Karpas-422 (cell line): ENCODE measurements at regions not wholly inside any gene's neighbourhood (a gene's known extent, or its start where the extent isn't known, plus 50 kb on each side); places are given as distances from the start of the nearest gene placed in this dataset.
"Not testable (repeated sequence)": the region's sequence is repeated elsewhere in the genome, so short reads cannot be mapped to it uniquely, and the experiment has no call there.

Source experiments
- DNase-seq: peaks from one replicate; pipeline ENCODE4 v3.0.0-alpha.2; 2015
- H2AFZ ChIP-seq: fragments of 200-600 bp; sonication (generic); 2 replicates; pipeline ENCODE4 v1.6.1; 2014; ENCODE audit warnings: antibody characterized with exemption, low read length, mixed read lengths
- H3K27ac ChIP-seq: fragments of 200-600 bp; sonication (generic); 2 replicates; pipeline ENCODE4 v1.5.1; 2014; ENCODE audit warnings: mild to moderate bottlenecking, low read length, moderate library complexity
- H3K27me3 ChIP-seq: fragments of 200-600 bp; sonication (generic); 2 replicates; pipeline ENCODE4 v1.6.1; 2014; ENCODE audit warnings: low read length, mixed read lengths
- H3K36me3 ChIP-seq: fragments of 200-600 bp; sonication (generic); 2 replicates; pipeline ENCODE4 v1.6.1; 2014; ENCODE audit warnings: low read length, mixed read lengths; ENCODE audit not compliant: insufficient read depth
- H3K4me1 ChIP-seq: fragments of 200-600 bp; sonication (generic); 2 replicates; pipeline ENCODE4 v1.6.1; 2014; ENCODE audit warnings: mild to moderate bottlenecking, low read length, mixed read lengths
- H3K4me2 ChIP-seq: fragments of 200-600 bp; sonication (generic); 2 replicates; pipeline ENCODE4 v1.6.1; 2014; ENCODE audit warnings: low read length, low read depth, mild to moderate bottlenecking; ENCODE audit not compliant: poor library complexity, severe bottlenecking
- H3K4me3 ChIP-seq: fragments of 200-600 bp; sonication (generic); 2 replicates; pipeline ENCODE4 v1.5.1; 2014; ENCODE audit warnings: mild to moderate bottlenecking, antibody characterized with exemption, low read length, mixed read lengths
- H3K79me2 ChIP-seq: fragments of 200-600 bp; sonication (generic); 2 replicates; pipeline ENCODE4 v1.6.1; 2014; ENCODE audit warnings: mild to moderate bottlenecking, low read length, mixed read lengths
- H3K9ac ChIP-seq: fragments of 200-600 bp; sonication (generic); 2 replicates; pipeline ENCODE4 v1.6.0; 2014; ENCODE audit warnings: low read length
- H3K9me2 ChIP-seq: fragments of 200-600 bp; sonication (generic), shearing (Covaris generic); replicated peaks from 2 replicates; pipeline ENCODE4 v1.6.0; 2014; ENCODE audit warnings: mild to moderate bottlenecking, low read length, moderate library complexity; ENCODE audit not compliant: insufficient read depth
- H3K9me3 ChIP-seq: fragments of 300-700, 200-600 bp; sonication (generic); 2 replicates; pipeline ENCODE4 v1.6.1; 2014; ENCODE audit warnings: low read length, mixed read lengths
- H4K20me1 ChIP-seq: fragments of 200-600 bp; sonication (generic); 2 replicates; pipeline ENCODE4 v1.6.1; 2014; ENCODE audit warnings: mild to moderate bottlenecking, antibody characterized with exemption, low read length, low read depth; ENCODE audit not compliant: insufficient read depth

GRCh38 chr14:106764968-106765369 is 1238.6 kb downstream of the TMEM121 start:
- H2AFZ ChIP-seq, H3K4me3 ChIP-seq, H3K36me3 ChIP-seq, H3K4me1 ChIP-seq, H3K9ac ChIP-seq, H3K79me2 ChIP-seq, H3K27me3 ChIP-seq, DNase-seq, H3K9me3 ChIP-seq, H3K4me2 ChIP-seq, H3K27ac ChIP-seq, H4K20me1 ChIP-seq, H3K9me2 ChIP-seq: not testable (repeated sequence)

GRCh38 chr14:106766145-106766544 is 1239.8 kb downstream of the TMEM121 start:
- H3K9me3 ChIP-seq: no peaks in the 10 kb centered on the region
- H3K27ac ChIP-seq: no peak overlapping the region
- H3K27me3 ChIP-seq: no peaks in the 10 kb centered on the region
- no peak overlapping the region for H3K4me2 ChIP-seq
- H3K4me1 ChIP-seq: peaks cover 5% of the 10 kb centered on the region
- no peaks in the 10 kb centered on the region for H3K9me2 ChIP-seq
- no peak overlapping the region for H3K4me3 ChIP-seq
- H2AFZ ChIP-seq: no peak overlapping the region
- H4K20me1 ChIP-seq: no peaks in the 10 kb centered on the region
- no peak for DNase-seq
- no peaks in the 10 kb centered on the region for H3K79me2 ChIP-seq
- H3K9ac ChIP-seq: no peak overlapping the region
- H3K36me3 ChIP-seq: no peaks in the 10 kb centered on the region

GRCh38 chr14:106766551-106767277 is 1240.3 kb downstream of the TMEM121 start:
- H3K4me2 ChIP-seq, DNase-seq, H3K36me3 ChIP-seq: not testable (repeated sequence)

GRCh38 chr14:106768230-106768629 is 1241.8 kb downstream of the TMEM121 start:
- not testable (repeated sequence) for H3K9me3 ChIP-seq, H3K4me3 ChIP-seq, H3K4me1 ChIP-seq, H3K9ac ChIP-seq, H3K4me2 ChIP-seq, H3K9me2 ChIP-seq, DNase-seq, H2AFZ ChIP-seq, H3K27ac ChIP-seq, H3K36me3 ChIP-seq, H3K27me3 ChIP-seq, H3K79me2 ChIP-seq, H4K20me1 ChIP-seq

More at GRCh38 chr14:106766551-106767277, 1240.3 kb downstream of the TMEM121 start:
- H3K79me2 ChIP-seq, H3K9ac ChIP-seq, H3K4me3 ChIP-seq, H3K9me2 ChIP-seq, H4K20me1 ChIP-seq, H2AFZ ChIP-seq, H3K27ac ChIP-seq, H3K27me3 ChIP-seq, H3K4me1 ChIP-seq, H3K9me3 ChIP-seq: not testable (repeated sequence)

- H3K9me2 ChIP-seq, H3K79me2 ChIP-seq, H4K20me1 ChIP-seq, H3K4me3 ChIP-seq, H3K9me3 ChIP-seq, H2AFZ ChIP-seq, H3K36me3 ChIP-seq, H3K4me2 ChIP-seq, DNase-seq, H3K4me1 ChIP-seq, H3K9ac ChIP-seq, H3K27me3 ChIP-seq, H3K27ac ChIP-seq: not testable (repeated sequence)
Measured at GRCh38 chr14:106768972-106769700, 1242.8 kb downstream of the TMEM121 start.

DNA sequence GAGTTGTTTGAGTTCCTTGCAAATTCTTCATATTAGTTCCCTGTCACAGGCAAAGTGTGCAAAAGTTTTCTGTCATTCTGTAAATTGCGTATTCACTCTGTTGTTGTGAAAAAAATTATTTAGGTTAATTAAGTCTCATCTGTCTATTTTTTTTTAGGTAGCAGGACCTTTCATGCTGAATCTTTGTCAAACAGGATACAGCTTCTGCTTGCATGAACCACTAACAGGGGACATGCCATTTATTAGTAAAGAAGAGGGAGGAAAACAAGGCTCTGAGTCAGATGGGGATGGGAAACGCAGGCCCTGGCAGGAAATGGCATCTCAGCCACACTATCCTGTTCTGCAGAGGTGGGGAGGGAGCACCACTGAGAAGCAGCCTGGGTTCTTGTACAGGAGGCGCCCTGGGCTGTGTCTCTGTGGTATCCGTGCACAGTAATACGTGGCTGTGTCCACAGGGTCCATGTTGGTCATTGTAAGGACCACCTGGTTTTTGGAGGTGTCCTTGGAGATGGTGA is 1243.8 kb downstream of the TMEM121 start:
- H3K9ac ChIP-seq, H3K9me3 ChIP-seq, H3K4me3 ChIP-seq, H3K27me3 ChIP-seq, H3K9me2 ChIP-seq, H3K4me1 ChIP-seq, H3K36me3 ChIP-seq, H2AFZ ChIP-seq, DNase-seq, H3K27ac ChIP-seq, H4K20me1 ChIP-seq, H3K4me2 ChIP-seq, H3K79me2 ChIP-seq: not testable (repeated sequence)

DNA sequence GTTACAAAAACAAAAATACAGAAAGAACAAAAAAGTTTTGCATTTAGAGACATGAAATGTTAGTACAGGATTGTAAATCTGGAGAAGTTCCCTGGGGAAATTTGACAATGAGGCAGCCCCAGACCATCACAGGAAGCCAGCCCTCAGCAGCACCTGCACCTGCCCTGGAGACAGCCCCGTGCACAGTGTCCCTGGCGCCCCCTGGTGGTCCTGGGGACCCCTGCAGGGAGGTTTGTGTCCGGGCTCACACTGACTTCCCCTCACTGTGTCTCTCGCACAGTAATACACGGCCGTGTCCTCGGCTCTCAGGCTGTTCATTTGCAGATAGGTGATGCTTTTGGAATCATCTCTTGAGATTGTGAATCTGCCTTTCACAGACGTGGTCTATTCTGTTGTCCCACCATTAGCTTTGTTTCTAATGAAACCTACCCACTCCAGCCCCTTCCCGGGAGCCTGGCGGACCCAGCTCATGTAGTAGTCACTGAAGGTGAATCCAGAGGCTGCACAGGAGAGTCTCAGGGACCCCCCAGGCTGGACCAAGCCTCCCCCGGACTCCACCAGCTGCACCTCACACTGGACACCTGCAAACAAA is 1248.6 kb downstream of the TMEM121 start:
- not testable (repeated sequence) for H3K4me3 ChIP-seq, H3K79me2 ChIP-seq, H3K4me1 ChIP-seq, H3K27ac ChIP-seq, H4K20me1 ChIP-seq, H3K36me3 ChIP-seq, H3K9me2 ChIP-seq, H3K9ac ChIP-seq, H3K27me3 ChIP-seq, H3K4me2 ChIP-seq, DNase-seq, H2AFZ ChIP-seq, H3K9me3 ChIP-seq

GRCh38 chr14:106776395-106776983 is 1250.1 kb downstream of the TMEM121 start:
- H3K79me2 ChIP-seq: no peaks in the 10 kb centered on the region
- H3K4me2 ChIP-seq: no peak overlapping the region
- no peak overlapping the region for H3K27ac ChIP-seq
- DNase-seq: no peak
- no peak overlapping the region for H3K4me3 ChIP-seq
- no peaks in the 10 kb centered on the region for H3K9me3 ChIP-seq
- H3K36me3 ChIP-seq: no peaks in the 10 kb centered on the region
- no peaks in the 10 kb centered on the region for H3K4me1 ChIP-seq
- no peak overlapping the region for H3K9ac ChIP-seq
- H2AFZ ChIP-seq: no peak overlapping the region
- no peaks in the 10 kb centered on the region for H3K9me2 ChIP-seq
- no peaks in the 10 kb centered on the region for H4K20me1 ChIP-seq
- no peaks in the 10 kb centered on the region for H3K27me3 ChIP-seq
